IMR-90 (cell line): ENCODE measurements at regions not wholly inside any gene's neighbourhood (a gene's known extent, or its start where the extent isn't known, plus 50 kb on each side); places are given as distances from the start of the nearest gene placed in this dataset.

Source experiments
- ATAC-seq: fragments of 200-7000 bp; cut with Tn5 transposase; 2 replicates; pipeline ENCODE4 v1.9.1; 2020; ENCODE audit warnings: low read depth, mild to moderate bottlenecking, moderate library complexity
- BruUV-seq: library from RNA; stranded (reverse); fragments of 400-500 nt; replicated peaks from 2 replicates; lab custom pipeline; 2021; lab: Mats Ljungman, UMichigan
- CTCF ChIA-PET: fragments of 300-600 bp; formaldehyde crosslinking; extraction: SDS; loops from one replicate; lab custom pipeline; 2021; ENCODE audit warnings: antibody characterized with exemption; lab: Yijun Ruan, JAX
- POLR2A ChIA-PET: fragments of 300-600 bp; sonication (Branson Sonifier 250); formaldehyde crosslinking; loops from one replicate; lab custom pipeline; 2022; ENCODE audit warnings: antibody characterized with exemption; ENCODE audit not compliant: unreplicated experiment; lab: Charles Lee
- DNase-seq: peaks from one replicate; pipeline ENCODE4 v3.0.0; 2013
- H2AFZ ChIP-seq: replicated peaks from 2 replicates; pipeline ENCODE3; 2013; ENCODE audit warnings: low read length, mild to moderate bottlenecking; ENCODE audit not compliant: poor library complexity
- H2AK5ac ChIP-seq: 2 replicates; pipeline ENCODE4 v1.6.1; 2013; ENCODE audit warnings: low read depth, low read length, inconsistent platforms
- H2AK9ac ChIP-seq: replicated peaks from 2 replicates; pipeline ENCODE3; 2013; ENCODE audit warnings: mild to moderate bottlenecking, low read depth, low read length, moderate library complexity; ENCODE audit not compliant: poor library complexity
- H2BK120ac ChIP-seq: 2 replicates; pipeline ENCODE4 v1.6.1; 2013; ENCODE audit warnings: low read depth, low read length, inconsistent platforms
- H2BK15ac ChIP-seq: 3 replicates; pipeline ENCODE4 v1.6.1; 2013; ENCODE audit warnings: low read depth, low read length, inconsistent platforms
- H2BK20ac ChIP-seq: 2 replicates; pipeline ENCODE4 v1.6.1; 2013; ENCODE audit warnings: low read depth, mild to moderate bottlenecking, inconsistent platforms, low read length, moderate library complexity
- H2BK5ac ChIP-seq: 2 replicates; pipeline ENCODE4 v1.6.1; 2013; ENCODE audit warnings: mild to moderate bottlenecking, low read depth, low read length, inconsistent platforms; ENCODE audit not compliant: poor library complexity, severe bottlenecking
- H3K14ac ChIP-seq: replicated peaks from 2 replicates; pipeline ENCODE4 v1.6.1; 2013; ENCODE audit warnings: low read depth, low read length, inconsistent platforms
- H3K18ac ChIP-seq: 2 replicates; pipeline ENCODE4 v1.6.1; 2013; ENCODE audit warnings: low read depth, low read length, control low read depth
- H3K23ac ChIP-seq: 2 replicates; pipeline ENCODE4 v1.6.1; 2013; ENCODE audit warnings: low read depth, low read length, inconsistent platforms
- H3K27ac ChIP-seq: 2 replicates; pipeline ENCODE4 v1.5.1; 2013; ENCODE audit warnings: mild to moderate bottlenecking, control low read depth, low read length; ENCODE audit not compliant: insufficient read depth
- H3K27me3 ChIP-seq: 2 replicates; pipeline ENCODE4 v1.6.1; 2013; ENCODE audit warnings: low read length; ENCODE audit not compliant: control insufficient read depth, insufficient read depth
- H3K36me3 ChIP-seq: 2 replicates; pipeline ENCODE4 v1.6.1; 2013; ENCODE audit warnings: low read length, mixed read lengths; ENCODE audit not compliant: control insufficient read depth, insufficient read depth
- H3K4ac ChIP-seq: 2 replicates; pipeline ENCODE4 v1.6.1; 2013; ENCODE audit warnings: low read depth, low read length, inconsistent platforms
- H3K4me1 ChIP-seq: 2 replicates; pipeline ENCODE4 v1.6.1; 2013; ENCODE audit warnings: low read length, mixed read lengths; ENCODE audit not compliant: control insufficient read depth, insufficient read depth
- H3K4me2 ChIP-seq: 2 replicates; pipeline ENCODE4 v1.6.1; 2013; ENCODE audit warnings: low read depth, mild to moderate bottlenecking, control low read depth, low read length, moderate library complexity
- H3K4me3 ChIP-seq: 2 replicates; pipeline ENCODE4 v1.5.1; 2013; ENCODE audit warnings: low read depth, mild to moderate bottlenecking, control low read depth, low read length, moderate library complexity; ENCODE audit not compliant: insufficient read depth
- H3K56ac ChIP-seq: 2 replicates; pipeline ENCODE4 v1.6.1; 2013; ENCODE audit warnings: low read length, inconsistent platforms; ENCODE audit not compliant: insufficient read depth; ENCODE audit errors: extremely low read depth
- H3K79me1 ChIP-seq, 2 experiments: 2 replicates each; pipeline ENCODE4 v1.6.1; 2013; ENCODE audit warnings: low read length in 2 of 2, inconsistent platforms in 1 of 2, low read depth in 1 of 2
- H3K9ac ChIP-seq: 2 replicates; pipeline ENCODE4 v1.6.1; 2013; ENCODE audit warnings: low read depth, low read length, control low read depth
- H3K9me1 ChIP-seq: 2 replicates; pipeline ENCODE4 v1.6.1; 2013; ENCODE audit warnings: low read length, inconsistent platforms; ENCODE audit not compliant: insufficient read depth
- H3K9me3 ChIP-seq: 2 replicates; pipeline ENCODE4 v1.6.1; 2013; ENCODE audit warnings: low read length; ENCODE audit not compliant: control insufficient read depth, insufficient read depth
- H4K20me1 ChIP-seq: 2 replicates; pipeline ENCODE4 v1.6.1; 2013; ENCODE audit warnings: low read length, inconsistent platforms; ENCODE audit not compliant: insufficient read depth
- H4K5ac ChIP-seq: 2 replicates; pipeline ENCODE4 v1.6.1; 2013; ENCODE audit warnings: mild to moderate bottlenecking, low read depth, low read length, control low read depth
- H4K8ac ChIP-seq, 2 experiments: 2 replicates each; pipeline ENCODE4 v1.6.1; 2013; ENCODE audit warnings: low read depth in 2 of 2, low read length in 2 of 2, control low read depth in 1 of 2, inconsistent platforms in 1 of 2
- H4K91ac ChIP-seq: 2 replicates; pipeline ENCODE4 v1.6.1; 2013; ENCODE audit warnings: low read depth, low read length, inconsistent platforms; ENCODE audit not compliant: insufficient read depth
- BHLHE40 ChIP-seq: fragments of 150-350 bp; IDR thresholded peaks from 2 replicates; pipeline ENCODE4 v1.6.1; 2016; ENCODE audit warnings: mild to moderate bottlenecking, low read depth, low read length
- CEBPB ChIP-seq: IDR thresholded peaks from 2 replicates; pipeline ENCODE4 v1.6.1; 2012; ENCODE audit warnings: low read depth, low read length, improper control_type of control experiment
- CHD1 ChIP-seq: IDR thresholded peaks from 2 replicates; pipeline ENCODE4 v1.6.1; 2012; ENCODE audit warnings: low read depth, low read length, improper control_type of control experiment
- CTCF ChIP-seq: conservative IDR thresholded peaks from 2 replicates; pipeline ENCODE4 v1.5.1; 2012; ENCODE audit warnings: mild to moderate bottlenecking, low read depth, low read length, improper control_type of control experiment
- ELK1 ChIP-seq: fragments of 150-350 bp; IDR thresholded peaks from 2 replicates; pipeline ENCODE4 v1.6.1; 2016; ENCODE audit warnings: low read depth, mild to moderate bottlenecking, low read length, moderate library complexity, borderline replicate concordance
- FOS ChIP-seq: fragments of 150-350 bp; IDR thresholded peaks from 2 replicates; pipeline ENCODE4 v1.6.1; 2016; ENCODE audit warnings: low read depth, low read length
- MAFK ChIP-seq: IDR thresholded peaks from 2 replicates; pipeline ENCODE4 v1.6.1; 2012; ENCODE audit warnings: low read depth, low read length, improper control_type of control experiment
- MAZ ChIP-seq: IDR thresholded peaks from 2 replicates; pipeline ENCODE4 v1.6.1; 2012; ENCODE audit warnings: low read depth, mild to moderate bottlenecking, low read length, improper control_type of control experiment, moderate library complexity, borderline replicate concordance
- MXI1 ChIP-seq: IDR thresholded peaks from 2 replicates; pipeline ENCODE4 v1.6.1; 2012; ENCODE audit warnings: low read depth, mild to moderate bottlenecking, low read length, moderate library complexity, borderline replicate concordance
- NFE2L2 ChIP-seq: fragments of 150-350 bp; IDR thresholded peaks from 2 replicates; pipeline ENCODE4 v1.6.1; 2016; ENCODE audit warnings: low read depth, mild to moderate bottlenecking, low read length
- POLR2A ChIP-seq: IDR thresholded peaks from 2 replicates; pipeline ENCODE4 v1.6.1; 2012; ENCODE audit warnings: mild to moderate bottlenecking, low read depth, low read length
- RAD21 ChIP-seq: IDR thresholded peaks from 2 replicates; pipeline ENCODE4 v1.6.1; 2012; ENCODE audit warnings: low read length, improper control_type of control experiment
- RFX5 ChIP-seq: IDR thresholded peaks from 2 replicates; pipeline ENCODE4 v1.8.0; 2012; ENCODE audit warnings: low read depth, mild to moderate bottlenecking, low read length, moderate library complexity
- SMC3 ChIP-seq: fragments of 150-350 bp; IDR thresholded peaks from 2 replicates; pipeline ENCODE4 v1.6.1; 2016; ENCODE audit warnings: low read depth, mild to moderate bottlenecking, antibody characterized with exemption, low read length, moderate library complexity
- WGBS, 2 experiments: methylation state at CpG; one replicate each; pipeline versions ENCODE4 v1.1.5 to v1.1.7; 2013; ENCODE audit warnings: missing lambda C conversion rate in 2 of 2; ENCODE audit not compliant: insufficient read length in 1 of 2; ENCODE audit errors: extremely low coverage in 2 of 2; 5-methylcytosine and 5-hydroxymethylcytosine counted together
- dilution Hi-C: fragments of 300-500 bp; cut with HindIII; formaldehyde crosslinking; loops from one replicate; pipeline ENCODE4 v1.14.3; 2018; ENCODE audit warnings: low sequenced_read_pairs; ENCODE audit not compliant: unreplicated experiment
- in situ Hi-C: fragments of 300-500 bp; cut with MboI; formaldehyde crosslinking; loops from 3 replicates; pipeline ENCODE4 v1.14.3; 2019; ENCODE audit warnings: low sequenced_read_pairs, inconsistent platforms, mixed read lengths
- intact Hi-C: fragments of 100-400 bp; cut with micrococcal nuclease; formaldehyde crosslinking; loops from 2 replicates; pipeline ENCODE4 v1.10.0; 2022
- TF ChIP-seq, protein P1 (sequence below): fragments of 150-350 bp; IDR thresholded peaks from 2 replicates; pipeline ENCODE4 v1.6.1; 2017; ENCODE audit warnings: mild to moderate bottlenecking, antibody characterized with exemption, low read length, low read depth

DNA sequence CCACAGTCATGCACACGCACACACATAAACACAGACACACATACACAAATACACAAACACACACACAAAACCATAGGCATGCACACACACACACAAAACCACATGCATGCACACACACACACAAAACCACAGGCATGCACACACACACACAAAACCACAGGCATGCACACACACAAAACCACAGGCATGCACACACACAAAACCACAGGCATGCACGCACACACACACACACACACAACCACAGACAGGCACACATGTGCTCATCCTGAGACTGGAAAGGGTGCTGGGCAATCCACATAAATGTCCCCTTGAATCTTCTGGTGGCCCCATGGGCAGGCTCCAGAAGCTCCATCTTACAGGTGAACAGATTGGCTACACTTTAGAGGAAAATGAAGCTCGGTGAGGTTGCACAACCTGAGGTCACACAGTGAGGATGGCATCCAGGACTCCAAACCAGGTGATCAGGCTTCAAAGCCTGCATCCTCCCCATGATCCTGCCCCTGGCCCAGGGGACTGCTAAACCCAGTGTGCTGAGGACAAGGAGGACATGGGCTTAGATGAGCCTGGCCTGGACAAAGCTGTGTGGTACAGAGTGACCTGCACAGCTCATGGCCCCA is 144.8 kb downstream of the GADD45G start:
- Histone ChIP-seq H2BK5ac (no peak overlapping the region), H3K36me3 (no peaks in the 10 kb centered on the region), H3K18ac (no peak overlapping the region), H2BK120ac (no peak overlapping the region), H3K4me3 (no peak overlapping the region), H3K4me2 (no peak overlapping the region), H2BK20ac (no peak overlapping the region), H4K5ac (no peak overlapping the region), H2BK15ac (no peak overlapping the region), H2AK5ac (no peak overlapping the region), H3K23ac (no peak overlapping the region), H4K20me1 (no peaks in the 10 kb centered on the region), H3K14ac (no peak overlapping the region), H3K4ac (no peak overlapping the region), H4K8ac (no peak overlapping the region), H3K9me1 (no peaks in the 10 kb centered on the region), H2AK9ac (no peak overlapping the region), H3K9ac (no peak overlapping the region), H3K56ac (no peak overlapping the region), H3K27ac (no peak overlapping the region), H3K4me1 (no peaks in the 10 kb centered on the region), H3K27me3 (no peaks in the 10 kb centered on the region; the same call in 1 of the 2 replicates), H3K9me3 (peaks cover 1% of the 10 kb centered on the region; the same call in 1 of the 2 replicates), H3K79me1 (no peaks in the 10 kb centered on the region), H4K91ac (no peak overlapping the region), H2AFZ (no peak overlapping the region)
- in situ Hi-C loops (no loop called here), dilution Hi-C loops (no loop called here), intact Hi-C loops (no loop called here)
- TF ChIP-seq RFX5 (no peak), POLR2A (no peak), RAD21 (no peak), CHD1 (no peak), NFE2L2 (no peak), ELK1 (no peak), CTCF (no peak), BHLHE40 (no peak), CEBPB (no peak), MAZ (no peak), MXI1 (no peak), MAFK (no peak), SMC3 (no peak), FOS (no peak)
- TF ChIP-seq, protein P1, sequence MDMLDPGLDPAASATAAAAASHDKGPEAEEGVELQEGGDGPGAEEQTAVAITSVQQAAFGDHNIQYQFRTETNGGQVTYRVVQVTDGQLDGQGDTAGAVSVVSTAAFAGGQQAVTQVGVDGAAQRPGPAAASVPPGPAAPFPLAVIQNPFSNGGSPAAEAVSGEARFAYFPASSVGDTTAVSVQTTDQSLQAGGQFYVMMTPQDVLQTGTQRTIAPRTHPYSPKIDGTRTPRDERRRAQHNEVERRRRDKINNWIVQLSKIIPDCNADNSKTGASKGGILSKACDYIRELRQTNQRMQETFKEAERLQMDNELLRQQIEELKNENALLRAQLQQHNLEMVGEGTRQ = no peak
- BruUV-seq = no TSS peak
- ChIA-PET CTCF (interaction anchor here (1.8 kb wide), 1 partner anchor 147 kb away, joined by 4 read pairs; no protein-coding TSS in a partner anchor), POLR2A (interaction anchor here (0.6 kb wide), 1 partner anchor 102 kb away, joined by 6 read pairs; no protein-coding TSS in a partner anchor)
- no peak for DNase-seq
- no CpG with 5 or more reads among the region's 3 CpGs for WGBS, 2 experiments
- ATAC-seq = no peak
